BJ (cell line): ENCODE measurements at regions not wholly inside any gene's neighbourhood (a gene's known extent, or its start where the extent isn't known, plus 50 kb on each side); places are given as distances from the start of the nearest gene placed in this dataset.

Experiments
- CTCF ChIA-PET: fragments of 350-600 bp; formaldehyde crosslinking; extraction: SDS; loops from one replicate; lab custom pipeline; 2021; ENCODE audit warnings: antibody characterized with exemption, inconsistent platforms; lab: Yijun Ruan, JAX
- POLR2A ChIA-PET: fragments of 300-600 bp; sonication (Branson Sonifier 250); formaldehyde crosslinking; extraction: SDS; loops from one replicate; lab custom pipeline; 2021; ENCODE audit warnings: antibody characterized with exemption; lab: Charles Lee
- DNase-seq: peaks from one replicate; pipeline ENCODE4 v3.0.0-alpha.2; 2011; ENCODE audit warnings: low read depth
- H3K27me3 ChIP-seq: 2 replicates; pipeline ENCODE4 v1.6.0; 2011; ENCODE audit warnings: low read length; ENCODE audit not compliant: control insufficient read depth, insufficient read depth
- H3K36me3 ChIP-seq: 2 replicates; pipeline ENCODE4 v1.5.1; 2011; ENCODE audit warnings: low read length; ENCODE audit not compliant: control insufficient read depth, insufficient read depth
- H3K4me3 ChIP-seq: 2 replicates; pipeline ENCODE4 v1.5.1; 2011; ENCODE audit warnings: low read depth, mild to moderate bottlenecking, control low read depth, low read length
- CTCF ChIP-seq: IDR thresholded peaks from 2 replicates; pipeline ENCODE4 v1.5.1; 2011; ENCODE audit warnings: low read depth, mild to moderate bottlenecking, control low read depth, inconsistent platforms, low read length, moderate library complexity; ENCODE audit not compliant: insufficient read depth

GRCh38 chr4:17090063-17090462 lies 191.6 kb upstream of the LDB2 start:
- DNase-seq: no peak
- Histone ChIP-seq H3K4me3 (no peak overlapping the region), H3K36me3 (no peaks in the 10 kb centered on the region), H3K27me3 (no peaks in the 10 kb centered on the region)
- ChIA-PET CTCF (no interaction called here), POLR2A (no interaction called here)
- no peak for TF ChIP-seq CTCF

GRCh38 chr4:17085416-17085815 lies 187.0 kb upstream of the LDB2 start:
- H3K4me3 ChIP-seq: no peak overlapping the region
- no peak for DNase-seq
- H3K27me3 ChIP-seq: no peaks in the 10 kb centered on the region
- no peak for TF ChIP-seq CTCF
- ChIA-PET POLR2A (no interaction called here), CTCF (no interaction called here)
- H3K36me3 ChIP-seq: no peaks in the 10 kb centered on the region

GRCh38 chr4:17082186-17082585 lies 183.7 kb upstream of the LDB2 start:
- CTCF ChIA-PET: interaction anchor here (0.7 to 1.3 kb wide), 5 partner anchors 10 to 242 kb away, joined by 3 to 4 read pairs (median 3); no protein-coding TSS in a partner anchor
- H3K4me3 ChIP-seq: no peak overlapping the region
- POLR2A ChIA-PET: no interaction called here
- no peaks in the 10 kb centered on the region for H3K36me3 ChIP-seq
- no peak for TF ChIP-seq CTCF
- peak; percentile 13 for DNase-seq
- H3K27me3 ChIP-seq: no peaks in the 10 kb centered on the region

GRCh38 chr4:17081179-17081578 lies 182.7 kb upstream of the LDB2 start:
- Histone ChIP-seq H3K27me3 (no peaks in the 10 kb centered on the region), H3K4me3 (no peak overlapping the region), H3K36me3 (no peaks in the 10 kb centered on the region)
- no peak for TF ChIP-seq CTCF
- no peak for DNase-seq
- POLR2A ChIA-PET: no interaction called here
- CTCF ChIA-PET: interaction anchor here (0.7 to 0.9 kb wide), 4 partner anchors 9 to 243 kb away, joined by 3 to 4 read pairs (median 3); no protein-coding TSS in a partner anchor

GRCh38 chr4:17077105-17077504 lies 178.7 kb upstream of the LDB2 start:
- POLR2A ChIA-PET: no interaction called here
- H3K36me3 ChIP-seq: no peaks in the 10 kb centered on the region
- no peak for TF ChIP-seq CTCF
- no peak overlapping the region for H3K4me3 ChIP-seq
- CTCF ChIA-PET: no interaction called here
- no peak for DNase-seq
- H3K27me3 ChIP-seq: no peaks in the 10 kb centered on the region
